ENCODE measurements at regions not wholly inside any gene's neighbourhood (a gene's known extent, or its start where the extent isn't known, plus 50 kb on each side); places are given as distances from the start of the nearest gene placed in this dataset.

DNA sequence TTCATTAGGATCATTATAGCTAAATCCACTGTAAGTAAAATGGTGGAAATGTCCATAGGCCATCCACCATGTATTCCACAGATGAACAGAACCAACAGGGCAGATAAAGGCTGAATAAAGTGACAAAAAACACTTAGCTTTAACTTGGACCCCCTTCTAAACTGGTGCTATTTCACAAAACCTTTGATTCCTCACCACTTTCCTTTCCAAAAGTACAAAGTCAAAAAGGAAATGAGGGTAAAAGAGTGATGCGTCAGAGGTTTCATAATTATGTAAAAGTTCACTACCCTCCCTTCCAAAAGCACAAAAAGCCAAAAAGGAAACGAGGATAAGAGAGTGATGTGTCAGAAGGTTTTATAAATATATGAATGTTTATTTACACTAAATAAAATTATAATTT lies 172.2 kb downstream of the TBX15 start:
- Histone ChIP-seq H3K9ac (no peak overlapping the region), H3K4me3 (ENCODE audit: low read depth in 2 of 2, low read length in 1 of 2) (no peak overlapping the region), H3K36me3 (replicated peaks in 1 of 2; ENCODE audit: control insufficient read depth in 1 of 2, insufficient read depth in 2 of 2, low read length in 1 of 2) (no peaks in the 10 kb centered on the region), H3K27me3 (ENCODE audit: insufficient read depth) (no peaks in the 10 kb centered on the region), H2AFZ (ENCODE audit: low read depth) (no peak overlapping the region), H3K9me3 (no peaks in the 10 kb centered on the region), H3K4me1 (ENCODE audit: control insufficient read depth in 1 of 2, insufficient read depth in 2 of 2, low read depth in 1 of 2, low read length in 1 of 2) (no peaks in the 10 kb centered on the region), H3K27ac (ENCODE audit: low read depth in 2 of 2, low read length in 1 of 2) (no peak overlapping the region), H3K79me2 (ENCODE audit: insufficient read depth) (no peaks in the 10 kb centered on the region), H4K20me1 (ENCODE audit: insufficient read depth) (no peaks in the 10 kb centered on the region), H3K9me2 (no peaks in the 10 kb centered on the region), H3F3A (replicated peaks; ENCODE audit: insufficient read depth) (no peaks in the 10 kb centered on the region), H3K4me2 (no peak overlapping the region)
- ChIA-PET POLR2A (no interaction called here), CTCF (no interaction called here)
- TF ChIP-seq, protein P1, sequence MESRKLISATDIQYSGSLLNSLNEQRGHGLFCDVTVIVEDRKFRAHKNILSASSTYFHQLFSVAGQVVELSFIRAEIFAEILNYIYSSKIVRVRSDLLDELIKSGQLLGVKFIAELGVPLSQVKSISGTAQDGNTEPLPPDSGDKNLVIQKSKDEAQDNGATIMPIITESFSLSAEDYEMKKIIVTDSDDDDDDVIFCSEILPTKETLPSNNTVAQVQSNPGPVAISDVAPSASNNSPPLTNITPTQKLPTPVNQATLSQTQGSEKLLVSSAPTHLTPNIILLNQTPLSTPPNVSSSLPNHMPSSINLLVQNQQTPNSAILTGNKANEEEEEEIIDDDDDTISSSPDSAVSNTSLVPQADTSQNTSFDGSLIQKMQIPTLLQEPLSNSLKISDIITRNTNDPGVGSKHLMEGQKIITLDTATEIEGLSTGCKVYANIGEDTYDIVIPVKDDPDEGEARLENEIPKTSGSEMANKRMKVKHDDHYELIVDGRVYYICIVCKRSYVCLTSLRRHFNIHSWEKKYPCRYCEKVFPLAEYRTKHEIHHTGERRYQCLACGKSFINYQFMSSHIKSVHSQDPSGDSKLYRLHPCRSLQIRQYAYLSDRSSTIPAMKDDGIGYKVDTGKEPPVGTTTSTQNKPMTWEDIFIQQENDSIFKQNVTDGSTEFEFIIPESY (IDR thresholded peaks at IDR 0.05; ENCODE audit: borderline replicate concordance, low read depth) = no peak
- no peak for TF ChIP-seq FOSL2 (IDR thresholded peaks at IDR 0.05; ENCODE audit: borderline replicate concordance, low read depth)
- 3% methylated on average over 2 of the region's 2 CpGs for WGBS (ENCODE audit: low lambda C conversion rate)
- no peak for DNase-seq

DNA sequence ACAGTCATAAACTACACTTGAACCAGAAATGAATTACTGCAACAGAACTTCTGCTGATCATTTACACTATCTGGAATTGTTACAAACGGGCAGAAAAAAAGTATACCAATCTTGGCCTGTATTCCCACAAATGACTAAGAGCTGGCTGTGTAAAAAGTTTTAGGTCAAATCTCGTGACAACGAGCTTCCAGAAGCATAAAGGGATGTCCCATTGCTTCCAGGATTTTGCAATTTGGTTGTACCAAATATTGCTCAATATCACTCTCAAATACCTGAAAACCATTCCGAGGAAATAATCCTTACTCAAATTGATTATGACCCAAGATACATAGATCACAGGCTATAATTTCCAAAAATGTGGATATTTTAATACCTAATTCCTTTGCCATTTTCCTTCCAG lies 175.6 kb downstream of the TBX15 start:
- no peak overlapping the region for H3K4me3 ChIP-seq (ENCODE audit: low read depth in 2 of 2, low read length in 1 of 2)
- no peaks in the 10 kb centered on the region for H3K27me3 ChIP-seq (ENCODE audit: insufficient read depth)
- ChIA-PET POLR2A (no interaction called here), CTCF (no interaction called here)
- H4K20me1 ChIP-seq (ENCODE audit: insufficient read depth) = no peaks in the 10 kb centered on the region
- no peak for DNase-seq
- no peak for TF ChIP-seq MXI1 (IDR thresholded peaks at IDR 0.05; ENCODE audit: low read depth, low read length)
- H3F3A ChIP-seq (replicated peaks; ENCODE audit: insufficient read depth) = no peaks in the 10 kb centered on the region
- no peak overlapping the region for H3K9ac ChIP-seq
- H3K9me3 ChIP-seq = no peaks in the 10 kb centered on the region
- H3K4me1 ChIP-seq (ENCODE audit: control insufficient read depth in 1 of 2, insufficient read depth in 2 of 2, low read depth in 1 of 2, low read length in 1 of 2) = no peaks in the 10 kb centered on the region
- H3K27ac ChIP-seq (ENCODE audit: low read depth in 2 of 2, low read length in 1 of 2) = no peak overlapping the region
- H2AFZ ChIP-seq (ENCODE audit: low read depth) = no peak overlapping the region
- WGBS (ENCODE audit: low lambda C conversion rate) = 1% methylated on average over 4 of the region's 4 CpGs
- no peak overlapping the region for H3K4me2 ChIP-seq
- H3K9me2 ChIP-seq = no peaks in the 10 kb centered on the region
- H3K36me3 ChIP-seq (replicated peaks in 1 of 2; ENCODE audit: control insufficient read depth in 1 of 2, insufficient read depth in 2 of 2, low read length in 1 of 2) = no peaks in the 10 kb centered on the region
- no peaks in the 10 kb centered on the region for H3K79me2 ChIP-seq (ENCODE audit: insufficient read depth)

DNA sequence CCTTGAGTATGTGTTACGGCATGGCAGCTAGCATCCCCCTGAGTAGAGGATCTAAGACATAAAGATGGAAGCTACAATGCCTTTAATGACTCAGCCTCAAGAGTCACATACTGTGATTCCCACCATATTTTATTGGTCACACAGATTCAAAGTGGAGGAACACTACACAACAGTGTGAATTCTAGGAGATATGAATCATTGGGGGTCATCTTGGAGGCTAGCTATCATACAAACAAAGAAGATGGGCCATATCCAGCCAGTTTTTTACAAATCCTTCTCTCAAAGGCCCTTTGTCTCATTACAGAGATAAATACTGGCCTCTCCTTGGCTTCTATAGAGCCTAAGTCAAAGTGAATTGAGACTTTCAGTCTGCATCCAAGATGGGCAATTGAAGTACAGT lies 177.0 kb downstream of the TBX15 start:
- Histone ChIP-seq H4K20me1 (ENCODE audit: insufficient read depth) (no peaks in the 10 kb centered on the region), H3K9ac (no peak overlapping the region), H3K79me2 (ENCODE audit: insufficient read depth) (no peaks in the 10 kb centered on the region), H3K4me2 (no peak overlapping the region), H3K36me3 (replicated peaks in 1 of 2; ENCODE audit: control insufficient read depth in 1 of 2, insufficient read depth in 2 of 2, low read length in 1 of 2) (no peaks in the 10 kb centered on the region), H3K27ac (ENCODE audit: low read depth in 2 of 2, low read length in 1 of 2) (no peak overlapping the region), H3K27me3 (ENCODE audit: insufficient read depth) (no peaks in the 10 kb centered on the region), H3K9me2 (no peaks in the 10 kb centered on the region), H3K9me3 (no peaks in the 10 kb centered on the region), H3F3A (replicated peaks; ENCODE audit: insufficient read depth) (no peaks in the 10 kb centered on the region), H3K4me3 (ENCODE audit: low read depth in 2 of 2, low read length in 1 of 2) (no peak overlapping the region), H3K4me1 (ENCODE audit: control insufficient read depth in 1 of 2, insufficient read depth in 2 of 2, low read depth in 1 of 2, low read length in 1 of 2) (no peaks in the 10 kb centered on the region), H2AFZ (ENCODE audit: low read depth) (no peak overlapping the region)
- no peak for DNase-seq
- WGBS (ENCODE audit: low lambda C conversion rate) = 0% methylated on average over 1 of the region's 1 CpG
- TF ChIP-seq FOXM1 (IDR thresholded peaks at IDR 0.05; ENCODE audit: low read depth) = no peak
- no peak for TF ChIP-seq SIN3A (IDR thresholded peaks at IDR 0.05; ENCODE audit: borderline replicate concordance, low read depth, low read length)
- no peak for TF ChIP-seq MEF2A (IDR thresholded peaks at IDR 0.05; ENCODE audit: borderline replicate concordance, low read depth)
- no peak for TF ChIP-seq RCOR1 (IDR thresholded peaks at IDR 0.05; ENCODE audit: low read length)
- TF ChIP-seq TCF12 (IDR thresholded peaks at IDR 0.05) = no peak
- TF ChIP-seq NRF1 (IDR thresholded peaks at IDR 0.05; ENCODE audit: low read depth, low read length) = no peak
- TF ChIP-seq TAF1 (IDR thresholded peaks at IDR 0.05; ENCODE audit: borderline replicate concordance, low read depth, low read length) = no peak
- TF ChIP-seq, protein P2, sequence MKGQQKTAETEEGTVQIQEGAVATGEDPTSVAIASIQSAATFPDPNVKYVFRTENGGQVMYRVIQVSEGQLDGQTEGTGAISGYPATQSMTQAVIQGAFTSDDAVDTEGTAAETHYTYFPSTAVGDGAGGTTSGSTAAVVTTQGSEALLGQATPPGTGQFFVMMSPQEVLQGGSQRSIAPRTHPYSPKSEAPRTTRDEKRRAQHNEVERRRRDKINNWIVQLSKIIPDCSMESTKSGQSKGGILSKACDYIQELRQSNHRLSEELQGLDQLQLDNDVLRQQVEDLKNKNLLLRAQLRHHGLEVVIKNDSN (IDR thresholded peaks at IDR 0.05; ENCODE audit: borderline replicate concordance, low read depth) = no peak
- TF ChIP-seq RXRA (IDR thresholded peaks at IDR 0.05; ENCODE audit: borderline replicate concordance, low read depth) = no peak
- TF ChIP-seq FOSL2 (IDR thresholded peaks at IDR 0.05; ENCODE audit: borderline replicate concordance, low read depth) = no peak
- no peak for TF ChIP-seq FOXJ3 (CRISPR knock-in tag; IDR thresholded peaks at IDR 0.05)
- TF ChIP-seq, protein P3, sequence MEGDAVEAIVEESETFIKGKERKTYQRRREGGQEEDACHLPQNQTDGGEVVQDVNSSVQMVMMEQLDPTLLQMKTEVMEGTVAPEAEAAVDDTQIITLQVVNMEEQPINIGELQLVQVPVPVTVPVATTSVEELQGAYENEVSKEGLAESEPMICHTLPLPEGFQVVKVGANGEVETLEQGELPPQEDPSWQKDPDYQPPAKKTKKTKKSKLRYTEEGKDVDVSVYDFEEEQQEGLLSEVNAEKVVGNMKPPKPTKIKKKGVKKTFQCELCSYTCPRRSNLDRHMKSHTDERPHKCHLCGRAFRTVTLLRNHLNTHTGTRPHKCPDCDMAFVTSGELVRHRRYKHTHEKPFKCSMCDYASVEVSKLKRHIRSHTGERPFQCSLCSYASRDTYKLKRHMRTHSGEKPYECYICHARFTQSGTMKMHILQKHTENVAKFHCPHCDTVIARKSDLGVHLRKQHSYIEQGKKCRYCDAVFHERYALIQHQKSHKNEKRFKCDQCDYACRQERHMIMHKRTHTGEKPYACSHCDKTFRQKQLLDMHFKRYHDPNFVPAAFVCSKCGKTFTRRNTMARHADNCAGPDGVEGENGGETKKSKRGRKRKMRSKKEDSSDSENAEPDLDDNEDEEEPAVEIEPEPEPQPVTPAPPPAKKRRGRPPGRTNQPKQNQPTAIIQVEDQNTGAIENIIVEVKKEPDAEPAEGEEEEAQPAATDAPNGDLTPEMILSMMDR (IDR thresholded peaks at IDR 0.05) = no peak
- no peak for TF ChIP-seq NFIC (IDR thresholded peaks at IDR 0.05; ENCODE audit: borderline replicate concordance)
- TF ChIP-seq, protein P4, sequence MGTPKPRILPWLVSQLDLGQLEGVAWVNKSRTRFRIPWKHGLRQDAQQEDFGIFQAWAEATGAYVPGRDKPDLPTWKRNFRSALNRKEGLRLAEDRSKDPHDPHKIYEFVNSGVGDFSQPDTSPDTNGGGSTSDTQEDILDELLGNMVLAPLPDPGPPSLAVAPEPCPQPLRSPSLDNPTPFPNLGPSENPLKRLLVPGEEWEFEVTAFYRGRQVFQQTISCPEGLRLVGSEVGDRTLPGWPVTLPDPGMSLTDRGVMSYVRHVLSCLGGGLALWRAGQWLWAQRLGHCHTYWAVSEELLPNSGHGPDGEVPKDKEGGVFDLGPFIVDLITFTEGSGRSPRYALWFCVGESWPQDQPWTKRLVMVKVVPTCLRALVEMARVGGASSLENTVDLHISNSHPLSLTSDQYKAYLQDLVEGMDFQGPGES (IDR thresholded peaks at IDR 0.05; ENCODE audit: low read depth, low read length) = no peak
- ChIA-PET POLR2A (no interaction called here), CTCF (no interaction called here)

Measured in SK-N-SH (cell line).